ENCODE measurements at regions not wholly inside any gene's neighbourhood (a gene's known extent, or its start where the extent isn't known, plus 50 kb on each side); places are given as distances from the start of the nearest gene placed in this dataset.

DNA sequence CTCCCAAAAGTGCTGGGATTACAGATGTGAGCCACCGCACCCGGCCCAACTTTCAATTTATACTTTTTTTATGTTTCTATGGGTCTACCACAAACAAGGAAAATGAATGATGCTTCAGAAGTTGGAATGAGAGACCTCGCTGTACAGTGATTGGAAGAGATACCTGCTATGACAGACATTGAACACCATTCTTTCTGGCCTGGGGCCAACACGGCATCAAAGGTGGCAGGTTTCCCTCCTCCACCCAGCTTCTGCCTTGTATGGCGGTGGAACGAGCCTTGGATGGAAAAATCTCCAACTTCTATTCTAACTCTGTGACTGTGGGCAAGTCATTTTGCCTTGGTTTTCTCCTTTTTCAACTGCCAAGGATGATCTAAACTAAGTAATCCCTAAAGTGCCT lies 117.8 kb upstream of the FAM174B start:
- no peaks in the 10 kb centered on the region for H3K36me3 Mint-ChIP-seq (ENCODE audit: unreplicated experiment)
- no peak overlapping the region for H3K27ac Mint-ChIP-seq (ENCODE audit: unreplicated experiment)
- no peaks in the 10 kb centered on the region for H3K27me3 Mint-ChIP-seq (ENCODE audit: unreplicated experiment)
- peak; percentile 53 for DNase-seq (ENCODE audit: extremely low spot score, unreplicated experiment)
- H3K4me3 Mint-ChIP-seq (ENCODE audit: unreplicated experiment) = no peak overlapping the region
- H3K4me1 Mint-ChIP-seq (ENCODE audit: unreplicated experiment) = no peaks in the 10 kb centered on the region
- TF ChIP-seq, protein P1, sequence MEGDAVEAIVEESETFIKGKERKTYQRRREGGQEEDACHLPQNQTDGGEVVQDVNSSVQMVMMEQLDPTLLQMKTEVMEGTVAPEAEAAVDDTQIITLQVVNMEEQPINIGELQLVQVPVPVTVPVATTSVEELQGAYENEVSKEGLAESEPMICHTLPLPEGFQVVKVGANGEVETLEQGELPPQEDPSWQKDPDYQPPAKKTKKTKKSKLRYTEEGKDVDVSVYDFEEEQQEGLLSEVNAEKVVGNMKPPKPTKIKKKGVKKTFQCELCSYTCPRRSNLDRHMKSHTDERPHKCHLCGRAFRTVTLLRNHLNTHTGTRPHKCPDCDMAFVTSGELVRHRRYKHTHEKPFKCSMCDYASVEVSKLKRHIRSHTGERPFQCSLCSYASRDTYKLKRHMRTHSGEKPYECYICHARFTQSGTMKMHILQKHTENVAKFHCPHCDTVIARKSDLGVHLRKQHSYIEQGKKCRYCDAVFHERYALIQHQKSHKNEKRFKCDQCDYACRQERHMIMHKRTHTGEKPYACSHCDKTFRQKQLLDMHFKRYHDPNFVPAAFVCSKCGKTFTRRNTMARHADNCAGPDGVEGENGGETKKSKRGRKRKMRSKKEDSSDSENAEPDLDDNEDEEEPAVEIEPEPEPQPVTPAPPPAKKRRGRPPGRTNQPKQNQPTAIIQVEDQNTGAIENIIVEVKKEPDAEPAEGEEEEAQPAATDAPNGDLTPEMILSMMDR (IDR thresholded peaks at IDR 0.05) = no peak
- H3K9me3 Mint-ChIP-seq (ENCODE audit: unreplicated experiment) = no peaks in the 10 kb centered on the region

DNA sequence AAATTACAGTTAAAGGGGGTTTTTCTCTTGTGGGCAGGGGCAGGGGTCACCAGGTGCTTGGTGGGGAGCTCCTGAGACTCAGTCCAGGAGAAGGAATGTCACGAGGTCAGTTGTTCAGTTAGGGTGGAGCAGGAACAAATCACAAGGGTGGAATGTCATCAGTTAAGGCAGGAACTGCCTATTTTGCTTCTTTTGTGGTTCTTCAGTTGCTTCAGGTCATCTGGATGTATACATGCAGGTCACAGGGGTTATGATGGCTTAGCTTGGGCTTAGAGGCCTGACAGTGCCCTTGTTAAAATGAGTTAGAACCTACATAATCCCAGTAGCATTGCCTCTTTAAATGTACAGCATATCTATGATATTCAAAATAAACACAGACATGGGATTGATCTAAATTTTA lies 120.2 kb upstream of the CHD2 start:
- H3K9me3 Mint-ChIP-seq (ENCODE audit: unreplicated experiment) = peaks cover 5% of the 10 kb centered on the region
- DNase-seq (ENCODE audit: extremely low spot score, unreplicated experiment) = no peak
- no peak overlapping the region for H3K4me3 Mint-ChIP-seq (ENCODE audit: unreplicated experiment)
- peaks cover 4% of the 10 kb centered on the region for H3K36me3 Mint-ChIP-seq (ENCODE audit: unreplicated experiment)
- H3K4me1 Mint-ChIP-seq (ENCODE audit: unreplicated experiment) = no peaks in the 10 kb centered on the region
- no peak overlapping the region for H3K27ac Mint-ChIP-seq (ENCODE audit: unreplicated experiment)
- H3K27me3 Mint-ChIP-seq (ENCODE audit: unreplicated experiment) = no peaks in the 10 kb centered on the region
- TF ChIP-seq, protein P1 (IDR thresholded peaks at IDR 0.05) = no peak

DNA sequence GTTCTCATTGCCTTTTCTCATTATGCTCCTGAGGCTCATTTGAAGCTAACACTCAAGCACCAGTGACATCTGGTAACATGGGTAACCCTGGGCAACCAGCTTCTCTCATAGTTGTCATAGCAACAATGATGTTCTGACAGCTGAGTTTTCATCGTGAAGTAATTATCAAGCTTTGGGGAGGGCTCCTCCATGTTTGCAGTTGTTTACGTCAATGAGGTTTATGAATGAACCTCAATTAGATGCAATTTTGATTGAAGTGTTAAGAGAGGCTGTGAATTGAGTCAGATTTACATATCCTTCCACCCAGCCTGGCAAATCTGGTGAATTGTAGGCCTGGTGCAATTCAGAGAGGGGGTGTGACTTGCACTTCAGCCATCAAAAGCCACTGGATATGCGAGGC lies 119.3 kb upstream of the CHD2 start:
- Mint-ChIP-seq H3K4me3 (ENCODE audit: unreplicated experiment) (no peak overlapping the region), H3K27ac (ENCODE audit: unreplicated experiment) (no peak overlapping the region)

DNA sequence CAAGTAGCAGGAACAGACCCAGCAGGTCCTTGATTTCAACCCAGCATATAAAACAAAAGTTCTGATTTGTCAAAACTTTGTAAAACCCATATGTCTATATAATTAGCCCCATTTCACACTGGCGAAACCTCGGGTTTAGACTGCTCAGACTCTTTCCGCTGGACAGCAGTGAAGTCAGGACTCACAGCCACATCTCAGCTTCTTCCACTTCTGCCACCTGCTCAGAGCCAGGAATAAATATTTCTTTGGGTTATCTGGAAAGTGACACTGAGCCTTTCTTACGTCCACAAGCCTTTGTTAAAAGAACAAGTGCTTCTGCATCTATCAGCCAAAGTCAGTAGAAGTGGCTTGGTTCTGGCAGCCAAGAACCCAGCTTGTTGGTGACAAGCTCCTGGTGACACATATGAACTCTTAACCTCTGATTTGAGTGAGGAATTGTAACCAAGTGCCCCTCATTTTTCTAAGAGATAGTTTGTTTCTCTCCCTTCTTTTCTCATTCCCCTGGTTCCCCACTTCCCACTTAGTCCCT lies 118.1 kb upstream of the CHD2 start:
- DNase-seq (ENCODE audit: extremely low spot score, unreplicated experiment) = no peak
- no peaks in the 10 kb centered on the region for H3K27me3 Mint-ChIP-seq (ENCODE audit: unreplicated experiment)
- no peaks in the 10 kb centered on the region for H3K4me1 Mint-ChIP-seq (ENCODE audit: unreplicated experiment)
- TF ChIP-seq, protein P1 (IDR thresholded peaks at IDR 0.05) = no peak
- H3K9me3 Mint-ChIP-seq (ENCODE audit: unreplicated experiment) = peaks cover 5% of the 10 kb centered on the region
- no peak overlapping the region for H3K27ac Mint-ChIP-seq (ENCODE audit: unreplicated experiment)
- H3K4me3 Mint-ChIP-seq (ENCODE audit: unreplicated experiment) = no peak overlapping the region
- peaks cover 4% of the 10 kb centered on the region for H3K36me3 Mint-ChIP-seq (ENCODE audit: unreplicated experiment)

More for the DNA sequence above, 119.3 kb upstream of the CHD2 start:
- no peaks in the 10 kb centered on the region for H3K4me1 Mint-ChIP-seq (ENCODE audit: unreplicated experiment)
- H3K36me3 Mint-ChIP-seq (ENCODE audit: unreplicated experiment) = peaks cover 4% of the 10 kb centered on the region
- TF ChIP-seq, protein P1 (IDR thresholded peaks at IDR 0.05) = no peak
- H3K9me3 Mint-ChIP-seq (ENCODE audit: unreplicated experiment) = peaks cover 5% of the 10 kb centered on the region
- no peaks in the 10 kb centered on the region for H3K27me3 Mint-ChIP-seq (ENCODE audit: unreplicated experiment)
- no peak for DNase-seq (ENCODE audit: extremely low spot score, unreplicated experiment)

DNA sequence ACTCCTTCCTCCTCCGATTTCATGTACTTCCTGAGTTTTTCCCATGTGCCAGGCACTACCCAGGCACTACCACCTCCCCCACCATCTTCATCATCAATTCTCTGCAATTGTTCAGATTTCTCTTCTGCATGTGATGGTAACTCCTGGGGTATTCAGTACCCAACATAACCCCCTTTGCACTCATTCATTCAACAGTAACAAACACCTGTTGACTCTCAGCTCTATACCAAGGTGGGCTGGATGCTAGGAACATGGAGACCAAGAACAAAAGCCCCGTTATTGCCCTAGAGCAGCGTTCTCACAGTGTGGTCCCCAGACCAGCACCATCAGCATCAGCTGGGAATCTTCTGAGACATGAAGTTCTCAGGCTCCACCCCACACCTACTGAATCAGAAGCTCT lies 113.0 kb upstream of the CHD2 start:
- TF ChIP-seq, protein P1 (IDR thresholded peaks at IDR 0.05) = no peak
- H3K27ac Mint-ChIP-seq (ENCODE audit: unreplicated experiment) = no peak overlapping the region
- DNase-seq (ENCODE audit: extremely low spot score, unreplicated experiment) = no peak
- no peaks in the 10 kb centered on the region for H3K27me3 Mint-ChIP-seq (ENCODE audit: unreplicated experiment)
- H3K4me3 Mint-ChIP-seq (ENCODE audit: unreplicated experiment) = no peak overlapping the region
- no peaks in the 10 kb centered on the region for H3K36me3 Mint-ChIP-seq (ENCODE audit: unreplicated experiment)
- H3K4me1 Mint-ChIP-seq (ENCODE audit: unreplicated experiment) = no peaks in the 10 kb centered on the region
- H3K9me3 Mint-ChIP-seq (ENCODE audit: unreplicated experiment) = no peaks in the 10 kb centered on the region
